ENCODE measurements at regions not wholly inside any gene's neighbourhood (a gene's known extent, or its start where the extent isn't known, plus 50 kb on each side); places are given as distances from the start of the nearest gene placed in this dataset.

DNA sequence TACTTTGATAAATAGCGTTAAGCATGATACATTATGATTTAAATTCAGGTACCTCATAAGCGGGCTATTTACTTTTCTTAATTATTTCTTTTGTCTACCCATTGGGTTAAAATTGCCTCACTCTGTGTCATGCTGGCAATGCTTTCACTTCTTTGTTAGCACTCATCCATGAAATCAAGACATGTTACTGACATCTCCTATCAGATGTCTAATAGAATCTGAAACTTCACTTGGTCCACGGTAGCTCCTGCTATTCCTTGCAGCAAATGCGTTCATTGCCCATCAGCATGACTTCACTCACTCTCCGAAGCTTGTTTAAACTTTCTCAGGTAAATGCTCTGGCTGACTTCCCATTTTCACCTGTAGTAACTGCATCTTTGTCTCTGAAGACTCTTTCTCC lies 193.5 kb upstream of the EDIL3 start:
- TF ChIP-seq, protein P1, sequence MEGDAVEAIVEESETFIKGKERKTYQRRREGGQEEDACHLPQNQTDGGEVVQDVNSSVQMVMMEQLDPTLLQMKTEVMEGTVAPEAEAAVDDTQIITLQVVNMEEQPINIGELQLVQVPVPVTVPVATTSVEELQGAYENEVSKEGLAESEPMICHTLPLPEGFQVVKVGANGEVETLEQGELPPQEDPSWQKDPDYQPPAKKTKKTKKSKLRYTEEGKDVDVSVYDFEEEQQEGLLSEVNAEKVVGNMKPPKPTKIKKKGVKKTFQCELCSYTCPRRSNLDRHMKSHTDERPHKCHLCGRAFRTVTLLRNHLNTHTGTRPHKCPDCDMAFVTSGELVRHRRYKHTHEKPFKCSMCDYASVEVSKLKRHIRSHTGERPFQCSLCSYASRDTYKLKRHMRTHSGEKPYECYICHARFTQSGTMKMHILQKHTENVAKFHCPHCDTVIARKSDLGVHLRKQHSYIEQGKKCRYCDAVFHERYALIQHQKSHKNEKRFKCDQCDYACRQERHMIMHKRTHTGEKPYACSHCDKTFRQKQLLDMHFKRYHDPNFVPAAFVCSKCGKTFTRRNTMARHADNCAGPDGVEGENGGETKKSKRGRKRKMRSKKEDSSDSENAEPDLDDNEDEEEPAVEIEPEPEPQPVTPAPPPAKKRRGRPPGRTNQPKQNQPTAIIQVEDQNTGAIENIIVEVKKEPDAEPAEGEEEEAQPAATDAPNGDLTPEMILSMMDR (optimal IDR thresholded peaks at IDR 0.05 in 1 of 3, IDR thresholded peaks at IDR 0.05 in 1 of 3, conservative IDR thresholded peaks at IDR 0.05 in 1 of 3; ENCODE audit: extremely low read depth in 1 of 3, insufficient read depth in 2 of 3, low read length in 3 of 3): no peak
- TF ChIP-seq EZH2 (IDR thresholded peaks at IDR 0.05; ENCODE audit: low read length): no peak
- Histone ChIP-seq H3K9me1 (ENCODE audit: control insufficient read depth, extremely low read depth, insufficient read depth, low read length) (no peaks in the 10 kb centered on the region), H3K9me3 (ENCODE audit: control insufficient read depth, low read depth, low read length) (no peaks in the 10 kb centered on the region), H4K20me1 (ENCODE audit: control insufficient read depth, extremely low read depth, insufficient read depth, low read length) (no peaks in the 10 kb centered on the region), H3K4me3 (ENCODE audit: control insufficient read depth in 2 of 3, extremely low read depth in 1 of 3, insufficient read depth in 2 of 3, low read depth in 1 of 3, low read length in 3 of 3) (no peak overlapping the region), H3K4me1 (ENCODE audit: control insufficient read depth, extremely low read depth, insufficient read depth, low read length) (no peaks in the 10 kb centered on the region), H3K27me3 (ENCODE audit: control insufficient read depth, extremely low read depth, insufficient read depth, low read length) (no peaks in the 10 kb centered on the region), H2AFZ (ENCODE audit: control insufficient read depth, low read length) (no peak overlapping the region), H3K27ac (ENCODE audit: control insufficient read depth, insufficient read depth, low read length) (no peak overlapping the region), H3K4me2 (ENCODE audit: control insufficient read depth, extremely low read depth, insufficient read depth, low read depth, low read length) (no peak overlapping the region), H3K36me3 (ENCODE audit: control insufficient read depth in 2 of 2, extremely low read depth in 1 of 2, insufficient read depth in 2 of 2, low read length in 2 of 2) (no peaks in the 10 kb centered on the region), H3K9ac (ENCODE audit: control insufficient read depth, extremely low read depth, insufficient read depth, low read length) (no peak overlapping the region), H3K79me2 (ENCODE audit: control insufficient read depth, insufficient read depth, low read length) (no peaks in the 10 kb centered on the region)
- DNase-seq (ENCODE audit: low read depth, low spot score) (no peak), FAIRE-seq (no peak)
- dilution Hi-C loops (cut with MboI; ENCODE audit: extremely low pct_ligation_motif_present, low sequenced_read_pairs): no loop called here

DNA sequence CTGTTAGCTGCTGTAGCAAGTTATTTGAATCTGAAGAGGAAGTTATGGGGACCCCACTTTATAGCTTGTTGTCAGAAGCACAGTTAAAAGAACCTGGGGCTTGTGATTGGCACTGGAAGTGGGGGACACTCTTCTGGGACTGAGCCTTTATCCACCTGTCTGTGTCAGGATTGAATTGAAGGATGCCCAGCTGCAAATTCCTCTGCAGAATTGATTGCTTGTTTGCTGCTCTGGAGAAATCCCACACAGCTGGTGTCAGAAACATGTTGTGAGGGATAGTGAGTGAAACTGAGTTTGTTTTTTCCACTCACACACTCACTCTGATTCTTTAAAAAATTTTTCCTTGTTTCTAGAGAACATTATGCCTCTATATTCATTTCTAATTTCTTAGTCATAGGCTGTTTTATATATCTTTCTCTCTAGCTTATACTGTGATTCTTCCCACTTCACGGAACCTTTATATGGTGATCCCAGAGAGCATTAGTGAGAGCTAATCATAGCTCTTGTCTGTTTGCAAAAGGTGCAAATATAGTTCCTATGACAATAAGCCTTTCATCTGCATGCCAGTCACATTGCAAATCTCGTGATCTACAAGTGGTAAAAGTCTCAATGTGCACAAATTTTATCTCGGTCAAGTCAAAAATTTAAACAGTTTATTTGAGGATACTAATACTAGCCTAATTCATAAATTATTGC lies 188.5 kb upstream of the EDIL3 start:
- DNase-seq (ENCODE audit: low read depth, low spot score) (no peak), FAIRE-seq (no peak)
- dilution Hi-C loops (cut with MboI; ENCODE audit: extremely low pct_ligation_motif_present, low sequenced_read_pairs): no loop called here
- Histone ChIP-seq H3K9ac (ENCODE audit: control insufficient read depth, extremely low read depth, insufficient read depth, low read length) (no peak overlapping the region), H3K4me1 (ENCODE audit: control insufficient read depth, extremely low read depth, insufficient read depth, low read length) (no peaks in the 10 kb centered on the region), H3K79me2 (ENCODE audit: control insufficient read depth, insufficient read depth, low read length) (no peaks in the 10 kb centered on the region), H4K20me1 (ENCODE audit: control insufficient read depth, extremely low read depth, insufficient read depth, low read length) (no peaks in the 10 kb centered on the region), H3K27ac (ENCODE audit: control insufficient read depth, insufficient read depth, low read length) (no peak overlapping the region), H3K36me3 (ENCODE audit: control insufficient read depth in 2 of 2, extremely low read depth in 1 of 2, insufficient read depth in 2 of 2, low read length in 2 of 2) (no peaks in the 10 kb centered on the region), H3K4me2 (ENCODE audit: control insufficient read depth, extremely low read depth, insufficient read depth, low read depth, low read length) (no peak overlapping the region), H3K9me3 (ENCODE audit: control insufficient read depth, low read depth, low read length) (no peaks in the 10 kb centered on the region), H3K27me3 (ENCODE audit: control insufficient read depth, extremely low read depth, insufficient read depth, low read length) (no peaks in the 10 kb centered on the region), H3K4me3 (ENCODE audit: control insufficient read depth in 2 of 3, extremely low read depth in 1 of 3, insufficient read depth in 2 of 3, low read depth in 1 of 3, low read length in 3 of 3) (no peak overlapping the region), H3K9me1 (ENCODE audit: control insufficient read depth, extremely low read depth, insufficient read depth, low read length) (no peaks in the 10 kb centered on the region), H2AFZ (ENCODE audit: control insufficient read depth, low read length) (no peak overlapping the region)
- TF ChIP-seq, protein P1 (optimal IDR thresholded peaks at IDR 0.05 in 1 of 3, IDR thresholded peaks at IDR 0.05 in 1 of 3, conservative IDR thresholded peaks at IDR 0.05 in 1 of 3; ENCODE audit: extremely low read depth in 1 of 3, insufficient read depth in 2 of 3, low read length in 3 of 3): no peak
- TF ChIP-seq EZH2 (IDR thresholded peaks at IDR 0.05; ENCODE audit: low read length): no peak
